DOHH2 (cell line): ENCODE measurements at regions not wholly inside any gene's neighbourhood (a gene's known extent, or its start where the extent isn't known, plus 50 kb on each side); places are given as distances from the start of the nearest gene placed in this dataset.

ENCODE experiments used
- H3F3A ChIP-seq: fragments of 200-600 bp; sonication (generic), shearing (Covaris generic); 2 replicates; pipeline ENCODE4 v1.6.0; 2016; ENCODE audit warnings: antibody characterized with exemption, mild to moderate bottlenecking; ENCODE audit not compliant: control insufficient read depth, insufficient read depth
- H3K27ac ChIP-seq: fragments of 200-600 bp; sonication (generic); 2 replicates; pipeline ENCODE4 v1.5.1; 2014; ENCODE audit warnings: low read depth, mild to moderate bottlenecking, low read length, moderate library complexity
- H3K27me3 ChIP-seq: fragments of 200-600 bp; sonication (generic); 2 replicates; pipeline ENCODE4 v1.6.1; 2014; ENCODE audit warnings: mild to moderate bottlenecking, low read length, mixed read lengths; ENCODE audit not compliant: control insufficient read depth
- H3K36me3 ChIP-seq: fragments of 200-600 bp; sonication (generic); 2 replicates; pipeline ENCODE4 v1.6.1; 2014; ENCODE audit warnings: mild to moderate bottlenecking, low read length, moderate library complexity, mixed read lengths; ENCODE audit not compliant: control insufficient read depth
- H3K4me1 ChIP-seq: fragments of 200-600 bp; sonication (generic); 2 replicates; pipeline ENCODE4 v1.6.1; 2014; ENCODE audit warnings: mild to moderate bottlenecking, low read length, mixed read lengths; ENCODE audit not compliant: control insufficient read depth
- H3K4me2 ChIP-seq: fragments of 200-600 bp; sonication (generic); 2 replicates; pipeline ENCODE4 v1.6.0; 2014; ENCODE audit warnings: mild to moderate bottlenecking, low read length, moderate library complexity
- H3K4me3 ChIP-seq: fragments of 200-600 bp; sonication (generic); 2 replicates; pipeline ENCODE4 v1.5.1; 2014; ENCODE audit warnings: mild to moderate bottlenecking, low read length, mixed read lengths
- H3K79me2 ChIP-seq: fragments of 200-600 bp; sonication (generic); 2 replicates; pipeline ENCODE4 v1.6.1; 2014; ENCODE audit warnings: mild to moderate bottlenecking, low read length, mixed read lengths; ENCODE audit not compliant: control insufficient read depth
- H3K9me2 ChIP-seq: fragments of 200-600 bp; sonication (generic); replicated peaks from 2 replicates; pipeline ENCODE4 v1.6.1; 2014; ENCODE audit warnings: mild to moderate bottlenecking, low read length, mixed read lengths; ENCODE audit not compliant: control insufficient read depth
- H3K9me3 ChIP-seq: fragments of 200-600 bp; sonication (generic); 2 replicates; pipeline ENCODE4 v1.6.1; 2014; ENCODE audit warnings: antibody characterized with exemption, low read length, mixed read lengths; ENCODE audit not compliant: control insufficient read depth, insufficient read depth
- H4K20me1 ChIP-seq: fragments of 200-600 bp; sonication (generic); 2 replicates; pipeline ENCODE4 v1.6.0; 2014; ENCODE audit warnings: low read depth, mild to moderate bottlenecking, antibody characterized with exemption, low read length, moderate library complexity; ENCODE audit not compliant: control insufficient read depth, insufficient read depth
- CTCF ChIP-seq: fragments of 200-600 bp; sonication (generic); IDR thresholded peaks from one replicate; pipeline ENCODE4 v1.5.1; 2014; ENCODE audit warnings: antibody characterized with exemption, mild to moderate bottlenecking, low read depth, low read length; ENCODE audit not compliant: poor library complexity, severe bottlenecking
- EZH2phosphoT487 ChIP-seq: fragments of 200-600 bp; sonication (generic); IDR thresholded peaks from 2 replicates; pipeline ENCODE4 v1.6.1; 2017; ENCODE audit warnings: borderline replicate concordance, mild to moderate bottlenecking, antibody characterized with exemption, low read length, moderate library complexity, mixed read lengths

GRCh38 chr13:21799671-21800070 is 128.8 kb downstream of the FGF9 start:
- Histone ChIP-seq H3F3A (no peaks in the 10 kb centered on the region), H3K9me3 (no peaks in the 10 kb centered on the region), H3K4me1 (no peaks in the 10 kb centered on the region), H3K4me2 (no peak overlapping the region), H3K9me2 (no peaks in the 10 kb centered on the region), H4K20me1 (no peaks in the 10 kb centered on the region), H3K27me3 (no peaks in the 10 kb centered on the region), H3K27ac (no peak overlapping the region), H3K4me3 (no peak overlapping the region), H3K79me2 (no peaks in the 10 kb centered on the region), H3K36me3 (no peaks in the 10 kb centered on the region)
- TF ChIP-seq CTCF: no peak
- no peak for TF ChIP-seq EZH2phosphoT487

- no peaks in the 10 kb centered on the region for H4K20me1 ChIP-seq
- H3K79me2 ChIP-seq: no peaks in the 10 kb centered on the region
- no peaks in the 10 kb centered on the region for H3K4me1 ChIP-seq
- TF ChIP-seq CTCF (no peak), EZH2phosphoT487 (no peak)
- H3K27me3 ChIP-seq: no peaks in the 10 kb centered on the region
- H3K4me2 ChIP-seq: no peak overlapping the region
- no peaks in the 10 kb centered on the region for H3K9me3 ChIP-seq
- no peaks in the 10 kb centered on the region for H3F3A ChIP-seq
- H3K4me3 ChIP-seq: no peak overlapping the region
- no peaks in the 10 kb centered on the region for H3K9me2 ChIP-seq
- H3K27ac ChIP-seq: no peak overlapping the region
- no peaks in the 10 kb centered on the region for H3K36me3 ChIP-seq
These were observed 130.2 kb downstream of the FGF9 start for GRCh38 chr13:21800837-21801616.

- TF ChIP-seq CTCF: no peak
- no peak for TF ChIP-seq EZH2phosphoT487
- no peaks in the 10 kb centered on the region for H3K79me2 ChIP-seq
- H3K27ac ChIP-seq: no peak overlapping the region
- H3K9me3 ChIP-seq: no peaks in the 10 kb centered on the region
- no peak overlapping the region for H3K4me2 ChIP-seq
- H3K27me3 ChIP-seq: no peaks in the 10 kb centered on the region
- no peaks in the 10 kb centered on the region for H3K36me3 ChIP-seq
- no peaks in the 10 kb centered on the region for H3F3A ChIP-seq
- H3K9me2 ChIP-seq: no peaks in the 10 kb centered on the region
- no peak overlapping the region for H3K4me3 ChIP-seq
- no peaks in the 10 kb centered on the region for H4K20me1 ChIP-seq
- H3K4me1 ChIP-seq: no peaks in the 10 kb centered on the region
These were observed 134.9 kb downstream of the FGF9 start for GRCh38 chr13:21805733-21806132.
